A673 (cell line): ENCODE measurements at regions not wholly inside any gene's neighbourhood (a gene's known extent, or its start where the extent isn't known, plus 50 kb on each side); places are given as distances from the start of the nearest gene placed in this dataset.

Experiments used
- BruUV-seq: library from RNA; stranded (reverse); fragments of 400-500 nt; replicated peaks from 2 replicates; lab custom pipeline; 2021; lab: Mats Ljungman, UMichigan
- CTCF ChIA-PET: fragments of 300-600 bp; sonication (Branson Sonifier 250); formaldehyde crosslinking; loops from one replicate; lab custom pipeline; 2022; ENCODE audit warnings: antibody characterized with exemption; lab: Charles Lee
- POLR2A ChIA-PET: fragments of 300-600 bp; sonication (Branson Sonifier 250); formaldehyde crosslinking; loops from one replicate; lab custom pipeline; 2022; ENCODE audit warnings: antibody characterized with exemption; ENCODE audit not compliant: low non-redundant PET; lab: Charles Lee
- DNase-seq: peaks from one replicate; pipeline ENCODE4 v3.0.0-alpha.2; 2015; ENCODE audit warnings: low spot score
- H3K27ac ChIP-seq: fragments of 200-600 bp; sonication (generic); 2 replicates; pipeline ENCODE4 v1.5.1; 2016; ENCODE audit warnings: mixed run types, low read depth, mild to moderate bottlenecking, mixed read lengths, antibody characterized with exemption, low read length; ENCODE audit not compliant: poor library complexity, severe bottlenecking
- H3K27me3 ChIP-seq: fragments of 200-600 bp; sonication (generic); replicated peaks from 2 replicates; pipeline ENCODE4 v1.6.1; 2017; ENCODE audit warnings: mixed run types, low read depth, mild to moderate bottlenecking, mixed read lengths, antibody characterized with exemption, low read length; ENCODE audit not compliant: insufficient read depth, poor library complexity
- H3K36me3 ChIP-seq: fragments of 200-600 bp; sonication (generic); 2 replicates; pipeline ENCODE4 v1.6.1; 2016; ENCODE audit warnings: mixed run types, mild to moderate bottlenecking, mixed read lengths, antibody characterized with exemption, low read length; ENCODE audit not compliant: insufficient read depth, poor library complexity, severe bottlenecking
- H3K4me1 ChIP-seq: fragments of 200-600 bp; sonication (generic); 2 replicates; pipeline ENCODE4 v1.6.1; 2017; ENCODE audit warnings: mixed run types, mild to moderate bottlenecking, mixed read lengths, antibody characterized with exemption, low read length; ENCODE audit not compliant: insufficient read depth, poor library complexity, severe bottlenecking
- H3K4me3 ChIP-seq: fragments of 200-600 bp; sonication (generic); 2 replicates; pipeline ENCODE4 v1.5.1; 2016; ENCODE audit warnings: low read depth, mixed run types, mild to moderate bottlenecking, mixed read lengths, low read length; ENCODE audit not compliant: poor library complexity, severe bottlenecking
- H3K9me3 ChIP-seq: fragments of 200-600 bp; sonication (generic); 2 replicates; pipeline ENCODE4 v1.6.1; 2016; ENCODE audit warnings: mixed run types, low read depth, mild to moderate bottlenecking, mixed read lengths, antibody characterized with exemption, low read length; ENCODE audit not compliant: poor library complexity, severe bottlenecking
- CTCF ChIP-seq: fragments of 300-800, 200-600 bp; sonication (generic); conservative IDR thresholded peaks from 2 replicates; pipeline ENCODE4 v1.5.1; 2017; ENCODE audit warnings: low read depth, mild to moderate bottlenecking, antibody characterized with exemption, low read length, moderate library complexity, mixed read lengths
- EZH2 ChIP-seq: fragments of 200-600 bp; sonication (generic); IDR thresholded peaks from 2 replicates; pipeline ENCODE4 v1.6.1; 2017; ENCODE audit warnings: borderline replicate concordance, low read depth, mild to moderate bottlenecking, mixed read lengths, antibody characterized with exemption, low read length; ENCODE audit not compliant: poor library complexity, severe bottlenecking
- intact Hi-C: fragments of 100-400 bp; cut with micrococcal nuclease; formaldehyde crosslinking; loops from one replicate; pipeline ENCODE4 v1.10.0; 2022; ENCODE audit not compliant: unreplicated experiment

GRCh38 chr17:20926532-20926931 is 116.3 kb downstream of the USP22 start:
- ChIA-PET POLR2A (no interaction called here), CTCF (no interaction called here)
- H3K27ac ChIP-seq = no peak overlapping the region
- no peak overlapping the region for H3K4me3 ChIP-seq
- H3K27me3 ChIP-seq = no peaks in the 10 kb centered on the region
- DNase-seq = no peak
- intact Hi-C loops = no loop called here
- peaks cover 4% of the 10 kb centered on the region for H3K4me1 ChIP-seq
- no peaks in the 10 kb centered on the region for H3K36me3 ChIP-seq
- H3K9me3 ChIP-seq = no peaks in the 10 kb centered on the region
- TF ChIP-seq CTCF (no peak), EZH2 (no peak)
- BruUV-seq = no TSS peak

GRCh38 chr17:20927308-20927977 is 115.4 kb downstream of the USP22 start:
- intact Hi-C loops = no loop called here
- DNase-seq = no peak
- no peak overlapping the region for H3K4me3 ChIP-seq
- BruUV-seq = no TSS peak
- CTCF ChIA-PET = no interaction called here
- no peak overlapping the region for H3K27ac ChIP-seq
- peaks cover 4% of the 10 kb centered on the region for H3K4me1 ChIP-seq
- POLR2A ChIA-PET = no interaction called here
- TF ChIP-seq CTCF (no peak), EZH2 (no peak)
- H3K36me3 ChIP-seq = no peaks in the 10 kb centered on the region
- no peaks in the 10 kb centered on the region for H3K27me3 ChIP-seq
- H3K9me3 ChIP-seq = no peaks in the 10 kb centered on the region

GRCh38 chr17:20929334-20929733 is 113.5 kb downstream of the USP22 start:
- H3K9me3 ChIP-seq = no peaks in the 10 kb centered on the region
- no peak for DNase-seq
- H3K27me3 ChIP-seq = no peaks in the 10 kb centered on the region
- no peak for TF ChIP-seq EZH2
- TF ChIP-seq CTCF = no peak
- no peaks in the 10 kb centered on the region for H3K36me3 ChIP-seq
- peaks cover 8% of the 10 kb centered on the region for H3K4me1 ChIP-seq
- BruUV-seq = no TSS peak
- intact Hi-C loops = no loop called here
- ChIA-PET CTCF (no interaction called here), POLR2A (no interaction called here)
- H3K27ac ChIP-seq = no peak overlapping the region
- no peak overlapping the region for H3K4me3 ChIP-seq
